ENCODE measurements at regions not wholly inside any gene's neighbourhood (a gene's known extent, or its start where the extent isn't known, plus 50 kb on each side); places are given as distances from the start of the nearest gene placed in this dataset.

- intact Hi-C loops (cut with micrococcal nuclease): no loop called here
- Histone ChIP-seq H3K79me2 (ENCODE audit: insufficient read depth, low read length) (no peaks in the 10 kb centered on the region), H3K9me3 (ENCODE audit: control insufficient read depth in 1 of 2, insufficient read depth in 1 of 2, low read depth in 1 of 2, low read length in 2 of 2) (no peaks in the 10 kb centered on the region), H2AFZ (ENCODE audit: low read depth, low read length, poor library complexity, severe bottlenecking) (no peak overlapping the region), H4K20me1 (ENCODE audit: insufficient read depth) (no peaks in the 10 kb centered on the region), H3K36me3 (ENCODE audit: control insufficient read depth in 1 of 2, insufficient read depth in 2 of 2, low read length in 2 of 2) (no peaks in the 10 kb centered on the region), H3K9me2 (ENCODE audit: insufficient read depth) (no peaks in the 10 kb centered on the region), H3K27ac (ENCODE audit: low read depth, low read length) (no peak overlapping the region), H3K4me2 (ENCODE audit: low read length) (no peak overlapping the region), H3K9ac (ENCODE audit: low read length) (no peak overlapping the region), H3K4me1 (ENCODE audit: control insufficient read depth in 1 of 2, insufficient read depth in 2 of 2, low read length in 2 of 2) (no peaks in the 10 kb centered on the region), H3K27me3 (ENCODE audit: insufficient read depth, low read length) (no peaks in the 10 kb centered on the region), H3K4me3 (replicated peaks in 1 of 2; ENCODE audit: low read depth in 1 of 2, low read length in 2 of 2) (no peak overlapping the region)
- BruUV-seq (replicated peaks): no TSS peak
- ATAC-seq: no peak
- DNase-seq (ENCODE audit: low read depth, low spot score): no peak
- ChIA-PET CTCF (no interaction called here), POLR2A (no interaction called here), RAD21 (ENCODE audit: low non-redundant PET in 1 of 2, low total read pairs in 2 of 2, uncharacterized antibody in 2 of 2, unreplicated experiment in 2 of 2) (no interaction called here)
- no peak for TF ChIP-seq EZH2phosphoT487 (IDR thresholded peaks at IDR 0.05; ENCODE audit: borderline replicate concordance)
- no peak for TF ChIP-seq ZBTB33 (IDR thresholded peaks at IDR 0.05; ENCODE audit: extremely low read depth, insufficient replicate concordance, low read length)
- TF ChIP-seq ZNF274 (IDR thresholded peaks at IDR 0.05; ENCODE audit: low read depth, low read length): no peak
- no peak for TF ChIP-seq SIN3A (IDR thresholded peaks at IDR 0.05; ENCODE audit: low read depth)
- no peak for TF ChIP-seq CEBPB (IDR thresholded peaks at IDR 0.05; ENCODE audit: low read depth)
- no peak for TF ChIP-seq ELF1 (IDR thresholded peaks at IDR 0.05; ENCODE audit: borderline replicate concordance, low read depth)
Measured at GRCh38 chr2:221831051-221831450, 258.9 kb upstream of the EPHA4 start.

GRCh38 chr2:221822416-221822815, 250.3 kb upstream of the EPHA4 start:
- ATAC-seq (no peak), DNase-seq (ENCODE audit: low read depth, low spot score) (no peak)
- intact Hi-C loops (cut with micrococcal nuclease): no loop called here
- Histone ChIP-seq H3K4me2 (ENCODE audit: low read length) (no peak overlapping the region), H3K36me3 (ENCODE audit: control insufficient read depth in 1 of 2, insufficient read depth in 2 of 2, low read length in 2 of 2) (no peaks in the 10 kb centered on the region), H3K27me3 (ENCODE audit: insufficient read depth, low read length) (no peaks in the 10 kb centered on the region), H3K9me3 (ENCODE audit: control insufficient read depth in 1 of 2, insufficient read depth in 1 of 2, low read depth in 1 of 2, low read length in 2 of 2) (no peaks in the 10 kb centered on the region), H3K4me1 (ENCODE audit: control insufficient read depth in 1 of 2, insufficient read depth in 2 of 2, low read length in 2 of 2) (peaks cover 9 to 10% of the 10 kb centered on the region in 2 experiments), H3K9ac (ENCODE audit: low read length) (no peak overlapping the region), H2AFZ (ENCODE audit: low read depth, low read length, poor library complexity, severe bottlenecking) (no peak overlapping the region), H3K27ac (ENCODE audit: low read depth, low read length) (no peak overlapping the region), H3K4me3 (replicated peaks in 1 of 2; ENCODE audit: low read depth in 1 of 2, low read length in 2 of 2) (no peak overlapping the region), H4K20me1 (ENCODE audit: insufficient read depth) (no peaks in the 10 kb centered on the region), H3K9me2 (ENCODE audit: insufficient read depth) (no peaks in the 10 kb centered on the region), H3K79me2 (ENCODE audit: insufficient read depth, low read length) (no peaks in the 10 kb centered on the region)
- CTCF ChIA-PET: no interaction called here
- no TSS peak for BruUV-seq (replicated peaks)
- RAD21 ChIA-PET (ENCODE audit: low non-redundant PET in 1 of 2, low total read pairs in 2 of 2, uncharacterized antibody in 2 of 2, unreplicated experiment in 2 of 2): no interaction called here
- TF ChIP-seq EZH2 (IDR thresholded peaks at IDR 0.05) (no peak), FOSL1 (IDR thresholded peaks at IDR 0.05; ENCODE audit: low read depth) (no peak), MAX (IDR thresholded peaks at IDR 0.05) (no peak), ZFX (IDR thresholded peaks at IDR 0.05) (no peak), SIN3A (IDR thresholded peaks at IDR 0.05; ENCODE audit: low read depth) (no peak), EZH2phosphoT487 (IDR thresholded peaks at IDR 0.05; ENCODE audit: borderline replicate concordance) (no peak)
- POLR2A ChIA-PET: no interaction called here

Measured in HCT116 (cell line).